NT2/D1 (cell line): ENCODE measurements at regions not wholly inside any gene's neighbourhood (a gene's known extent, or its start where the extent isn't known, plus 50 kb on each side); places are given as distances from the start of the nearest gene placed in this dataset.

Experiments used
- DNase-seq: peaks from one replicate; pipeline ENCODE4 v3.0.0-alpha.2; 2011; ENCODE audit warnings: low read depth, low spot score
- H3K27me3 ChIP-seq: 2 replicates; pipeline ENCODE4 v1.6.0; 2011; ENCODE audit warnings: mild to moderate bottlenecking; ENCODE audit not compliant: insufficient read length, insufficient read depth
- H3K36me3 ChIP-seq: 2 replicates; pipeline ENCODE4 v1.6.1; 2011; ENCODE audit warnings: mild to moderate bottlenecking, low read length, mixed read lengths; ENCODE audit not compliant: insufficient read depth, insufficient read length
- H3K4me1 ChIP-seq: 2 replicates; pipeline ENCODE4 v1.5.1; 2011; ENCODE audit not compliant: insufficient read depth, insufficient read length
- H3K4me3 ChIP-seq: 2 replicates; pipeline ENCODE4 v1.5.1; 2011; ENCODE audit warnings: low read depth; ENCODE audit not compliant: insufficient read length
- H3K9ac ChIP-seq: 2 replicates; pipeline ENCODE4 v1.6.0; 2011; ENCODE audit warnings: low read depth; ENCODE audit not compliant: insufficient read length
- H3K9me3 ChIP-seq: 2 replicates; pipeline ENCODE4 v1.5.1; 2011; ENCODE audit warnings: mild to moderate bottlenecking, low read length; ENCODE audit not compliant: insufficient read depth
- SUZ12 ChIP-seq: IDR thresholded peaks from 2 replicates; pipeline ENCODE4 v1.6.1; 2011; ENCODE audit not compliant: insufficient read length, insufficient read depth; ENCODE audit errors: extremely low read depth
- YY1 ChIP-seq: IDR thresholded peaks from 2 replicates; pipeline ENCODE4 v1.6.1; 2011; ENCODE audit not compliant: insufficient read length, insufficient read depth
- ZNF274 ChIP-seq: IDR thresholded peaks from 2 replicates; pipeline ENCODE4 v1.6.1; 2011; ENCODE audit warnings: mild to moderate bottlenecking, low read depth, low read length

- TF ChIP-seq SUZ12 (no peak), YY1 (no peak), ZNF274 (no peak)
- no peak overlapping the region for H3K4me3 ChIP-seq
- H3K9me3 ChIP-seq: no peaks in the 10 kb centered on the region
- H3K27me3 ChIP-seq: no peaks in the 10 kb centered on the region
- no peak overlapping the region for H3K9ac ChIP-seq
- H3K4me1 ChIP-seq: no peaks in the 10 kb centered on the region
- H3K36me3 ChIP-seq: no peaks in the 10 kb centered on the region
- no peak for DNase-seq
Measured at GRCh38 chr4:174122705-174123104, 160.8 kb downstream of the FBXO8 start.

- TF ChIP-seq ZNF274 (no peak), SUZ12 (no peak), YY1 (no peak)
- Histone ChIP-seq H3K36me3 (no peaks in the 10 kb centered on the region), H3K9ac (no peak overlapping the region), H3K4me1 (no peaks in the 10 kb centered on the region), H3K4me3 (no peak overlapping the region), H3K9me3 (no peaks in the 10 kb centered on the region), H3K27me3 (no peaks in the 10 kb centered on the region)
- peak; percentile 22 for DNase-seq
Measured at GRCh38 chr4:174120446-174121295, 162.8 kb downstream of the FBXO8 start.

DNA sequence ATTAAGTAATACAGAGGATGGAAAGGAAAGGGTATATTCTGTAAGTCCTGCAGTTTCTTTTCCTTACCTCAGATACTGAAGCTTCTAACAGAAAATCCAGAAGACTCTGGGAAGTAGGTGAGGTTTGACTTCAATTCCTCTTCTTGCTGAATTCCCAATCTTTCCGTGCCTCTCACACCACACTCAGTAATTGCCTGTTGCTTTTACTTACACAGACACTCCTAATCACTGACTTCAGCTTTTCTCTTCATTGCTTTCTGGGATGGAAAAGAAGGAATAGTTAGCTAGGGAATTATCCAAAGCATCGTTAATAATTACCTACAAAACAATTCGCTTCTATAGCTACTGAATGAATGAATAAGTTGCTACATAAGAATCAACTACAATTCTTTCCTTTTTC, 163.6 kb downstream of the FBXO8 start:
- Histone ChIP-seq H3K36me3 (no peaks in the 10 kb centered on the region), H3K4me3 (no peak overlapping the region), H3K9me3 (no peaks in the 10 kb centered on the region), H3K4me1 (no peaks in the 10 kb centered on the region), H3K27me3 (no peaks in the 10 kb centered on the region), H3K9ac (no peak overlapping the region)
- no peak for DNase-seq
- no peak for TF ChIP-seq YY1
- TF ChIP-seq SUZ12: no peak
- TF ChIP-seq ZNF274: no peak

- Histone ChIP-seq H3K36me3 (no peaks in the 10 kb centered on the region), H3K9ac (no peak overlapping the region), H3K9me3 (no peaks in the 10 kb centered on the region), H3K4me1 (no peaks in the 10 kb centered on the region), H3K4me3 (no peak overlapping the region), H3K27me3 (no peaks in the 10 kb centered on the region)
- no peak for DNase-seq
- TF ChIP-seq SUZ12: no peak
- TF ChIP-seq ZNF274: no peak
- TF ChIP-seq YY1: no peak
Measured at GRCh38 chr4:174119051-174119450, 164.4 kb downstream of the FBXO8 start.

- Histone ChIP-seq H3K9me3 (no peaks in the 10 kb centered on the region), H3K36me3 (no peaks in the 10 kb centered on the region), H3K9ac (no peak overlapping the region), H3K27me3 (no peaks in the 10 kb centered on the region), H3K4me1 (no peaks in the 10 kb centered on the region), H3K4me3 (no peak overlapping the region)
- TF ChIP-seq SUZ12 (no peak), YY1 (no peak), ZNF274 (no peak)
- no peak for DNase-seq
Measured at GRCh38 chr4:174118171-174118570, 165.3 kb downstream of the FBXO8 start.

- H3K9me3 ChIP-seq: no peaks in the 10 kb centered on the region
- H3K4me3 ChIP-seq: no peak overlapping the region
- H3K36me3 ChIP-seq: no peaks in the 10 kb centered on the region
- no peaks in the 10 kb centered on the region for H3K27me3 ChIP-seq
- H3K9ac ChIP-seq: no peak overlapping the region
- no peak for DNase-seq
- H3K4me1 ChIP-seq: no peaks in the 10 kb centered on the region
- no peak for TF ChIP-seq YY1
- TF ChIP-seq ZNF274: no peak
- no peak for TF ChIP-seq SUZ12
Measured at GRCh38 chr4:174117445-174117844, 166.0 kb downstream of the FBXO8 start.

DNA sequence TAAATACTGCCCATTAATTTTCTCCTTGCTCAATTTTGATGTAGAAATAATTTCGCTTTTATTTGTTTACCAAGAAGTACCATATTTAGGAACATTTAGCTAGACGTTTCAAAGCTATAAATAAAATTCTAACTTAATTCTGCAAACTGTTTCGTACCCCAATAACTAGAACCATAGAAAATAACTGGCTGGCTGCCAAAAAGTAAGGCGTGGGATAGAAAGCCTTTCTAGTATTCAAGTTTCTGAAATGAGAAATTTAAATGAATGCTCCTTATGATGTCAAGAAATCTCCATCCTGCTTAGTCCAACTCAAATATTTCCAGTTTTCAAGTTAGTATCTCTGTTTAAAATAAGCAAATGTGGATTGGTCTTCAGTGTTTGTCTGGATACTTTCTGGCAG, 167.4 kb downstream of the FBXO8 start:
- no peaks in the 10 kb centered on the region for H3K36me3 ChIP-seq
- TF ChIP-seq SUZ12 (no peak), YY1 (no peak)
- DNase-seq: no peak
- H3K4me3 ChIP-seq: no peak overlapping the region
- H3K9ac ChIP-seq: no peak overlapping the region
- H3K9me3 ChIP-seq: no peaks in the 10 kb centered on the region
- H3K27me3 ChIP-seq: no peaks in the 10 kb centered on the region
- H3K4me1 ChIP-seq: no peaks in the 10 kb centered on the region

DNA sequence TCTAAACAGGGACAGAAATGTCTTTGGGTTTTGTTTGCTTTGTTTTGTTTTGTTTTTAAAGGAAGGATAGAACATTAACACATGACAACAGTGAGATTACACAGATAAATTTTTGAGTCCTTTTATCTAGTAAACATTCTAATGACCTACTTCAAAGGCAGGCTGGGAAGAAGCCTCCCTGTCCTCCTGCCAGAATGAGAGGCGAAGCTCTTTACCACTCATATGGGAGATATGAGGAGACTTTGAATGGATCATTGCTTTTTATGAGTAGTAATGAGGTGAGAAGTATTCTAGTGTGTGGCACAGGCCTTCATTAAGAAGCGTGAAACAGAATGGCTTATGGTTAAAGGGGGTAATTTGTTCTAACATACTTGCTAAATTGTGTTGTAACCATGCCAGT, 172.0 kb downstream of the FBXO8 start:
- H3K36me3 ChIP-seq: no peaks in the 10 kb centered on the region
- no peak for DNase-seq
- H3K4me3 ChIP-seq: no peak overlapping the region
- H3K9me3 ChIP-seq: no peaks in the 10 kb centered on the region
- no peaks in the 10 kb centered on the region for H3K4me1 ChIP-seq
- TF ChIP-seq SUZ12 (no peak), YY1 (no peak)
- no peaks in the 10 kb centered on the region for H3K27me3 ChIP-seq
- H3K9ac ChIP-seq: no peak overlapping the region
